ENCODE measurements at regions not wholly inside any gene's neighbourhood (a gene's known extent, or its start where the extent isn't known, plus 50 kb on each side); places are given as distances from the start of the nearest gene placed in this dataset.

DNA sequence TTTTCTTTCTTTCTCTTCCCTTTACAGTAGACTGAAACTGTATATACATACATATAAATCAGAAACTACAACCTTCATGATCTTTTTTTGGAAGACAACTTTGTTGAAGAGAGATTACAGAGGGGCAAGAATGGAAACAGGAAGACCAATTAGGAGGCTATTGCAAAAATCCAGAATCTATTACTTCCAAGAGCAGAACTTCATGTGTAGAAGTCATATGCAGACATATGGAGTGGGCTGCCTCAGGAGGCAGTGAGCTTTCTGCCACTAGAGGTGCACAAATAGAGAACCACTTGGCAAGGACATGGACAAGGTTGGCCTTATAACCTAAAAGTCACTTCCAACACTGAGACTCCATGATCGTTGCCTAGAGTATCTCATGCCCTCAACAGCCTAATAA is 157.8 kb upstream of the NR4A3 start:
- TF ChIP-seq, protein P1, sequence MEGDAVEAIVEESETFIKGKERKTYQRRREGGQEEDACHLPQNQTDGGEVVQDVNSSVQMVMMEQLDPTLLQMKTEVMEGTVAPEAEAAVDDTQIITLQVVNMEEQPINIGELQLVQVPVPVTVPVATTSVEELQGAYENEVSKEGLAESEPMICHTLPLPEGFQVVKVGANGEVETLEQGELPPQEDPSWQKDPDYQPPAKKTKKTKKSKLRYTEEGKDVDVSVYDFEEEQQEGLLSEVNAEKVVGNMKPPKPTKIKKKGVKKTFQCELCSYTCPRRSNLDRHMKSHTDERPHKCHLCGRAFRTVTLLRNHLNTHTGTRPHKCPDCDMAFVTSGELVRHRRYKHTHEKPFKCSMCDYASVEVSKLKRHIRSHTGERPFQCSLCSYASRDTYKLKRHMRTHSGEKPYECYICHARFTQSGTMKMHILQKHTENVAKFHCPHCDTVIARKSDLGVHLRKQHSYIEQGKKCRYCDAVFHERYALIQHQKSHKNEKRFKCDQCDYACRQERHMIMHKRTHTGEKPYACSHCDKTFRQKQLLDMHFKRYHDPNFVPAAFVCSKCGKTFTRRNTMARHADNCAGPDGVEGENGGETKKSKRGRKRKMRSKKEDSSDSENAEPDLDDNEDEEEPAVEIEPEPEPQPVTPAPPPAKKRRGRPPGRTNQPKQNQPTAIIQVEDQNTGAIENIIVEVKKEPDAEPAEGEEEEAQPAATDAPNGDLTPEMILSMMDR (IDR thresholded peaks at IDR 0.05), result no peak
- no peak for TF ChIP-seq POLR2AphosphoS5 (IDR thresholded peaks at IDR 0.05; ENCODE audit: insufficient read depth in 1 of 2, low read depth in 1 of 2)

All from vagina (tissue), 2 donors.